NCI-H146 treated with DMSO at 0.1 percent for 48 hours (cell line): ENCODE measurements at regions not wholly inside any gene's neighbourhood (a gene's known extent, or its start where the extent isn't known, plus 50 kb on each side); places are given as distances from the start of the nearest gene placed in this dataset.

Experiments used
- DNase-seq: peaks from one replicate; lab custom pipeline; 2025; ENCODE audit not compliant: unreplicated experiment; lab: John Stamatoyannopoulos, UW

- no peak for DNase-seq
Observed at GRCh38 chr11:134572741-134573675, 161.0 kb upstream of the B3GAT1 start.

- no peak for DNase-seq
Observed at GRCh38 chr11:134571301-134571700, 159.3 kb upstream of the B3GAT1 start.

- DNase-seq = no peak
Observed at GRCh38 chr11:134569195-134569594, 157.2 kb upstream of the B3GAT1 start.

- DNase-seq = no peak
Observed at GRCh38 chr11:134566311-134566710, 154.3 kb upstream of the B3GAT1 start.

GRCh38 chr11:134565343-134565891 is 153.4 kb upstream of the B3GAT1 start:
- DNase-seq = no peak

- no peak for DNase-seq
Observed at GRCh38 chr11:134564472-134565200, 152.6 kb upstream of the B3GAT1 start.

- DNase-seq = no peak
Observed at GRCh38 chr11:134562941-134563471, 151.0 kb upstream of the B3GAT1 start.

- no peak for DNase-seq
Observed at GRCh38 chr11:134562196-134562595, 150.2 kb upstream of the B3GAT1 start.

GRCh38 chr11:134561331-134561720 is 149.3 kb upstream of the B3GAT1 start:
- no peak for DNase-seq

- no peak for DNase-seq
Observed at GRCh38 chr11:134560566-134561330, 148.7 kb upstream of the B3GAT1 start.

GRCh38 chr11:134560066-134560465 is 148.0 kb upstream of the B3GAT1 start:
- no peak for DNase-seq

- no peak for DNase-seq
Observed at GRCh38 chr11:134559602-134559962, 147.5 kb upstream of the B3GAT1 start.

GRCh38 chr11:134558916-134559601 is 147.0 kb upstream of the B3GAT1 start:
- no peak for DNase-seq

- no peak for DNase-seq
Observed at GRCh38 chr11:134558258-134558835, 146.3 kb upstream of the B3GAT1 start.

- DNase-seq = no peak
Observed at GRCh38 chr11:134557571-134558257, 145.7 kb upstream of the B3GAT1 start.

GRCh38 chr11:134556186-134556585 is 144.1 kb upstream of the B3GAT1 start:
- no peak for DNase-seq

- DNase-seq = no peak
Observed at GRCh38 chr11:134555510-134555909, 143.5 kb upstream of the B3GAT1 start.

GRCh38 chr11:134554861-134555260 is 142.8 kb upstream of the B3GAT1 start:
- no peak for DNase-seq

GRCh38 chr11:134554106-134554505 is 142.1 kb upstream of the B3GAT1 start:
- no peak for DNase-seq
